Keratinocyte (primary cell): ENCODE measurements at regions not wholly inside any gene's neighbourhood (a gene's known extent, or its start where the extent isn't known, plus 50 kb on each side); places are given as distances from the start of the nearest gene placed in this dataset.
"Not testable (repeated sequence)": the region's sequence is repeated elsewhere in the genome, so short reads cannot be mapped to it uniquely, and the experiment has no call there.

ENCODE experiments used
- CTCF ChIP-seq, 3 experiments: IDR thresholded peaks in 1 of 3; conservative IDR thresholded peaks in 1 of 3; optimal IDR thresholded peaks in 1 of 3; 2 replicates in 2 of 3; 3 replicates in 1 of 3; pipeline versions ENCODE3 to v1.5.1; 2011; ENCODE audit warnings: low read length in 3 of 3, mild to moderate bottlenecking in 3 of 3, moderate library complexity in 2 of 3, control low read depth in 1 of 3, inconsistent platforms in 1 of 3; ENCODE audit not compliant: insufficient read depth in 2 of 3; ENCODE audit errors: extremely low read depth in 1 of 3
- EZH2 ChIP-seq: IDR thresholded peaks from one replicate; pipeline ENCODE4 v1.6.1; 2012; ENCODE audit warnings: inconsistent platforms, mild to moderate bottlenecking, low read length, moderate library complexity

- TF ChIP-seq CTCF (optimal IDR thresholded peaks at IDR 0.05 in 1 of 3, IDR thresholded peaks at IDR 0.05 in 1 of 3, conservative IDR thresholded peaks at IDR 0.05 in 1 of 3; ENCODE audit: extremely low read depth in 1 of 3, insufficient read depth in 2 of 3, low read length in 3 of 3); EZH2: not testable (repeated sequence)
Observed at GRCh38 chr4:189846094-189846493, 94.6 kb upstream of the FRG1 start.
